ENCODE measurements at regions not wholly inside any gene's neighbourhood (a gene's known extent, or its start where the extent isn't known, plus 50 kb on each side); places are given as distances from the start of the nearest gene placed in this dataset.
A peak's percentile ranks its signal among the peaks of the same experiment; 100 is the strongest.

- H3K79me2 ChIP-seq (ENCODE audit: insufficient read depth): peaks cover 69% of the 10 kb centered on the region
- no peaks in the 10 kb centered on the region for H4K20me1 ChIP-seq (ENCODE audit: insufficient read depth)
- H3K27me3 ChIP-seq (ENCODE audit: insufficient read depth): no peaks in the 10 kb centered on the region
- ChIA-PET CTCF (no interaction called here), POLR2A (no interaction called here)
- peak overlapping the region; percentile 86 for H3K9ac ChIP-seq
- peak overlapping the region; percentile 46 to 56; a peak in 3 of 4 replicates for H3K4me3 ChIP-seq (ENCODE audit: low read depth in 2 of 2, low read length in 1 of 2)
- no peak for DNase-seq
- WGBS (ENCODE audit: low lambda C conversion rate): 3% methylated on average over 7 of the region's 7 CpGs
- peaks cover 0 to 40% of the 10 kb centered on the region in 2 experiments for H3K36me3 ChIP-seq (replicated peaks in 1 of 2; ENCODE audit: control insufficient read depth in 1 of 2, insufficient read depth in 2 of 2, low read length in 1 of 2)
- H3F3A ChIP-seq (replicated peaks; ENCODE audit: insufficient read depth): peaks cover 50% of the 10 kb centered on the region
- no peaks in the 10 kb centered on the region for H3K9me3 ChIP-seq
- peak overlapping the region; percentile 92 to 96 for H3K27ac ChIP-seq (ENCODE audit: low read depth in 2 of 2, low read length in 1 of 2)
- H2AFZ ChIP-seq (ENCODE audit: low read depth): no peak overlapping the region
- H3K9me2 ChIP-seq: no peaks in the 10 kb centered on the region
- H3K4me2 ChIP-seq: peak overlapping the region; percentile 77
- peaks cover 0 to 24% of the 10 kb centered on the region in 2 experiments; a peak in 3 of 4 replicates for H3K4me1 ChIP-seq (ENCODE audit: control insufficient read depth in 1 of 2, insufficient read depth in 2 of 2, low read depth in 1 of 2, low read length in 1 of 2)
- no peak for TF ChIP-seq TEAD4 (IDR thresholded peaks at IDR 0.05; ENCODE audit: borderline replicate concordance, insufficient read depth)
- TF ChIP-seq, protein P1, sequence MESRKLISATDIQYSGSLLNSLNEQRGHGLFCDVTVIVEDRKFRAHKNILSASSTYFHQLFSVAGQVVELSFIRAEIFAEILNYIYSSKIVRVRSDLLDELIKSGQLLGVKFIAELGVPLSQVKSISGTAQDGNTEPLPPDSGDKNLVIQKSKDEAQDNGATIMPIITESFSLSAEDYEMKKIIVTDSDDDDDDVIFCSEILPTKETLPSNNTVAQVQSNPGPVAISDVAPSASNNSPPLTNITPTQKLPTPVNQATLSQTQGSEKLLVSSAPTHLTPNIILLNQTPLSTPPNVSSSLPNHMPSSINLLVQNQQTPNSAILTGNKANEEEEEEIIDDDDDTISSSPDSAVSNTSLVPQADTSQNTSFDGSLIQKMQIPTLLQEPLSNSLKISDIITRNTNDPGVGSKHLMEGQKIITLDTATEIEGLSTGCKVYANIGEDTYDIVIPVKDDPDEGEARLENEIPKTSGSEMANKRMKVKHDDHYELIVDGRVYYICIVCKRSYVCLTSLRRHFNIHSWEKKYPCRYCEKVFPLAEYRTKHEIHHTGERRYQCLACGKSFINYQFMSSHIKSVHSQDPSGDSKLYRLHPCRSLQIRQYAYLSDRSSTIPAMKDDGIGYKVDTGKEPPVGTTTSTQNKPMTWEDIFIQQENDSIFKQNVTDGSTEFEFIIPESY (IDR thresholded peaks at IDR 0.05; ENCODE audit: borderline replicate concordance, low read depth): no peak
- TF ChIP-seq TAF1 (IDR thresholded peaks at IDR 0.05; ENCODE audit: borderline replicate concordance, low read depth, low read length): peak; percentile 47; the same call in 1 of the 2 replicates
- TF ChIP-seq NFIC (IDR thresholded peaks at IDR 0.05; ENCODE audit: borderline replicate concordance): peak; percentile 66
- peak; percentile 51 for TF ChIP-seq POLR2AphosphoS5 (IDR thresholded peaks at IDR 0.05; ENCODE audit: low read depth, low read length)
- peak; percentile 61 for TF ChIP-seq PBX3 (IDR thresholded peaks at IDR 0.05)
- TF ChIP-seq FOXM1 (IDR thresholded peaks at IDR 0.05; ENCODE audit: low read depth): no peak
- TF ChIP-seq FOSL2 (IDR thresholded peaks at IDR 0.05; ENCODE audit: borderline replicate concordance, low read depth): no peak
- TF ChIP-seq MEF2A (IDR thresholded peaks at IDR 0.05; ENCODE audit: borderline replicate concordance, low read depth): 0 out of 2 replicates have a peak, but pooled peaks have one; percentile 16
- TF ChIP-seq MAX (IDR thresholded peaks at IDR 0.05; ENCODE audit: low read depth): peak; percentile 27; the same call in 1 of the 2 replicates
- peak; percentile 79 for TF ChIP-seq RFX5 (IDR thresholded peaks at IDR 0.05; ENCODE audit: low read length)
- peak; percentile 63 for TF ChIP-seq TCF12 (IDR thresholded peaks at IDR 0.05)
Measured at GRCh38 chr2:56714400-56714799, 530.6 kb downstream of the CCDC85A start.

DNA sequence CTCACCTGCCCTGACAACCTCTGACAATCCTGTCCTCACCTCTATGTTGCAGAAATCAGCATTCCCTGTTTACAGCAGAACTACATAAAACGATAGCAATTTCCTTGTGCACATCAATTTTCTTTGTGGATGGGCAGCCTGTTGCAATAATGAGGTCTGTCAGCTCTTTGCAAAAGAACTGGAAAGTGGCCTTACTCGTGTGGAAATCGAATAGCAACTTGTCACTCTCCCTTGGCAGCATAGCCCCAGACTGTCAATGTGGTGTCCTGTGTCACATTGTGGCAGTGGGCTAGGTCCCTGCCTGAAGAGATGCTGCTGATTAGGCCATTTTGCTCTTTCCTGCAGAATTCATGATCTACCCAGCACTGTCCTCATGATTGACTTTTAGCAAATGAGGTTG is 531.9 kb downstream of the CCDC85A start:
- peaks cover 0 to 24% of the 10 kb centered on the region in 2 experiments; a peak in 3 of 4 replicates for H3K4me1 ChIP-seq (ENCODE audit: control insufficient read depth in 1 of 2, insufficient read depth in 2 of 2, low read depth in 1 of 2, low read length in 1 of 2)
- POLR2A ChIA-PET: no interaction called here
- H3K4me2 ChIP-seq: peak overlapping the region; percentile 77
- no peak overlapping the region for H2AFZ ChIP-seq (ENCODE audit: low read depth)
- no peaks in the 10 kb centered on the region for H3K27me3 ChIP-seq (ENCODE audit: insufficient read depth)
- H3K9me2 ChIP-seq: no peaks in the 10 kb centered on the region
- peaks cover 0 to 34% of the 10 kb centered on the region in 2 experiments for H3K36me3 ChIP-seq (replicated peaks in 1 of 2; ENCODE audit: control insufficient read depth in 1 of 2, insufficient read depth in 2 of 2, low read length in 1 of 2)
- no peaks in the 10 kb centered on the region for H3K9me3 ChIP-seq
- H3K4me3 ChIP-seq (ENCODE audit: low read depth in 2 of 2, low read length in 1 of 2): peak overlapping the region; percentile 46 to 56; a peak in 2 of 4 replicates
- 9% methylated on average over 3 of the region's 3 CpGs for WGBS (ENCODE audit: low lambda C conversion rate)
- DNase-seq: no peak
- TF ChIP-seq CHD2 (IDR thresholded peaks at IDR 0.05; ENCODE audit: low read length, partially characterized antibody) (no peak), PBX3 (IDR thresholded peaks at IDR 0.05) (peak; percentile 18; the same call in 1 of the 2 replicates), JUND (IDR thresholded peaks at IDR 0.05) (no peak), POLR2AphosphoS5 (IDR thresholded peaks at IDR 0.05; ENCODE audit: low read depth, low read length) (peak; percentile 16; the same call in 1 of the 2 replicates), TEAD4 (IDR thresholded peaks at IDR 0.05; ENCODE audit: borderline replicate concordance, insufficient read depth) (no peak)
- CTCF ChIA-PET: no interaction called here
- H3K27ac ChIP-seq (ENCODE audit: low read depth in 2 of 2, low read length in 1 of 2): peak overlapping the region; percentile 92 to 96
- peaks cover 71% of the 10 kb centered on the region for H3K79me2 ChIP-seq (ENCODE audit: insufficient read depth)
- peaks cover 50% of the 10 kb centered on the region for H3F3A ChIP-seq (replicated peaks; ENCODE audit: insufficient read depth)
- H3K9ac ChIP-seq: peak overlapping the region; percentile 86
- no peaks in the 10 kb centered on the region for H4K20me1 ChIP-seq (ENCODE audit: insufficient read depth)
